CD14-positive monocyte (primary cell): ENCODE measurements at regions not wholly inside any gene's neighbourhood (a gene's known extent, or its start where the extent isn't known, plus 50 kb on each side); places are given as distances from the start of the nearest gene placed in this dataset.

ENCODE experiments used
- DNase-seq, 3 donors: peaks; one replicate each; pipeline ENCODE4 v3.0.0-alpha.2; 2011 to 2022
- H2AFZ ChIP-seq: 2 replicates; pipeline ENCODE4 v1.6.0; 2012; ENCODE audit warnings: mild to moderate bottlenecking, low read depth, low read length, inconsistent platforms; ENCODE audit not compliant: insufficient read depth, poor library complexity, severe bottlenecking
- H3K27ac ChIP-seq, 2 donors: 1 replicate in 1 of 2; 2 replicates in 1 of 2; pipeline ENCODE4 v1.5.1; 2012 to 2013; ENCODE audit warnings: low read length in 2 of 2, control low read depth in 1 of 2, inconsistent platforms in 1 of 2, low read depth in 1 of 2, mild to moderate bottlenecking in 1 of 2
- H3K27me3 ChIP-seq, 2 donors: one replicate each; pipeline versions ENCODE4 v1.6.0 to v1.6.1; 2011 to 2013; ENCODE audit warnings: low read length in 2 of 2; ENCODE audit not compliant: control insufficient read depth in 2 of 2, insufficient read depth in 2 of 2
- H3K36me3 ChIP-seq, 2 donors: replicated peaks in 1 of 2; 1 replicate in 1 of 2; 2 replicates in 1 of 2; pipeline versions ENCODE4 v1.5.1 to v1.6.1; 2012 to 2013; ENCODE audit warnings: low read length in 2 of 2, control low read depth in 1 of 2, inconsistent platforms in 1 of 2, mild to moderate bottlenecking in 1 of 2; ENCODE audit not compliant: insufficient read depth in 2 of 2, control insufficient read depth in 1 of 2
- H3K4me1 ChIP-seq, 2 donors: 1 replicate in 1 of 2; 2 replicates in 1 of 2; pipeline versions ENCODE4 v1.5.1 to v1.6.1; 2012 to 2013; ENCODE audit warnings: low read length in 2 of 2, control low read depth in 1 of 2, inconsistent platforms in 1 of 2, mild to moderate bottlenecking in 1 of 2, moderate library complexity in 1 of 2; ENCODE audit not compliant: insufficient read depth in 2 of 2, control insufficient read depth in 1 of 2
- H3K4me2 ChIP-seq: replicated peaks from 2 replicates; pipeline ENCODE3; 2012; ENCODE audit warnings: low read length, moderate library complexity, mild to moderate bottlenecking; ENCODE audit not compliant: poor library complexity, severe bottlenecking; ENCODE audit errors: extremely low read depth
- H3K4me3 ChIP-seq, 3 experiments: fragments of 200-600 bp in 1 of 3; sonication (generic) in 1 of 3; replicated peaks in 1 of 3; 1 replicate in 2 of 3; 2 replicates in 1 of 3; pipeline ENCODE4 v1.5.1; 2011 to 2013; ENCODE audit warnings: low read length in 3 of 3, mild to moderate bottlenecking in 3 of 3, control low read depth in 2 of 3, low read depth in 2 of 3, inconsistent platforms in 1 of 3, moderate library complexity in 1 of 3
- H3K79me2 ChIP-seq: 2 replicates; pipeline ENCODE4 v1.6.0; 2012; ENCODE audit warnings: mild to moderate bottlenecking, control low read depth, inconsistent platforms, low read length, moderate library complexity; ENCODE audit not compliant: insufficient read depth
- H3K9ac ChIP-seq: 2 replicates; pipeline ENCODE4 v1.6.0; 2017; ENCODE audit warnings: low read length, mild to moderate bottlenecking; ENCODE audit not compliant: insufficient read depth, poor library complexity, severe bottlenecking
- H3K9me3 ChIP-seq, 2 donors: replicated peaks in 1 of 2; 1 replicate in 1 of 2; 2 replicates in 1 of 2; pipeline versions ENCODE4 v1.5.1 to v1.6.1; 2012 to 2013; ENCODE audit warnings: low read length in 2 of 2, control low read depth in 1 of 2; ENCODE audit not compliant: control insufficient read depth in 1 of 2, insufficient read depth in 1 of 2
- H4K20me1 ChIP-seq: 2 replicates; pipeline ENCODE4 v1.6.0; 2012; ENCODE audit warnings: mild to moderate bottlenecking, low read length, control low read depth, moderate library complexity; ENCODE audit not compliant: insufficient read depth
- H3K27ac Mint-ChIP-seq, 7 donors: one replicate each; pipeline ENCODE4 v1.8.0; 2020; ENCODE audit warnings: mild to moderate bottlenecking in 7 of 7, mixed read lengths in 7 of 7, moderate library complexity in 6 of 7, inconsistent platforms in 2 of 7
- H3K27me3 Mint-ChIP-seq, 3 donors: one replicate each; pipeline ENCODE4 v1.8.0; 2021 to 2022; ENCODE audit warnings: low read depth in 3 of 3, mild to moderate bottlenecking in 3 of 3, mixed read lengths in 3 of 3, moderate library complexity in 3 of 3, inconsistent platforms in 1 of 3
- H3K36me3 Mint-ChIP-seq, 2 donors: one replicate each; pipeline ENCODE4 v1.8.0; 2020; ENCODE audit warnings: mixed read lengths in 2 of 2, inconsistent platforms in 1 of 2, mild to moderate bottlenecking in 1 of 2
- H3K4me1 Mint-ChIP-seq: one replicate; pipeline ENCODE4 v1.8.0; 2020; ENCODE audit warnings: mild to moderate bottlenecking, mixed read lengths
- H3K4me3 Mint-ChIP-seq, 2 donors: one replicate each; pipeline ENCODE4 v1.8.0; 2020; ENCODE audit warnings: mild to moderate bottlenecking in 2 of 2, mixed read lengths in 2 of 2, moderate library complexity in 1 of 2
- H3K9me3 Mint-ChIP-seq, 7 donors: one replicate each; pipeline ENCODE4 v1.8.0; 2020 to 2022; ENCODE audit warnings: mixed read lengths in 7 of 7, mild to moderate bottlenecking in 6 of 7, moderate library complexity in 6 of 7, inconsistent platforms in 2 of 7
- WGBS: methylation state at CpG from one replicate; pipeline ENCODE4 v1.1.5; 2013; ENCODE audit warnings: missing lambda C conversion rate; ENCODE audit not compliant: insufficient coverage; 5-methylcytosine and 5-hydroxymethylcytosine counted together
- intact Hi-C, 2 donors: fragments of 100-400 bp; cut with micrococcal nuclease; formaldehyde crosslinking; loops; one replicate each; pipeline versions ENCODE4 v1.15.0 to v1.15.1; 2023
- TF ChIP-seq, protein P1 (sequence below): fragments of 200-600 bp; IDR thresholded peaks from one replicate; pipeline ENCODE4 v1.8.0; 2022; ENCODE audit warnings: antibody characterized with exemption, mild to moderate bottlenecking

DNA sequence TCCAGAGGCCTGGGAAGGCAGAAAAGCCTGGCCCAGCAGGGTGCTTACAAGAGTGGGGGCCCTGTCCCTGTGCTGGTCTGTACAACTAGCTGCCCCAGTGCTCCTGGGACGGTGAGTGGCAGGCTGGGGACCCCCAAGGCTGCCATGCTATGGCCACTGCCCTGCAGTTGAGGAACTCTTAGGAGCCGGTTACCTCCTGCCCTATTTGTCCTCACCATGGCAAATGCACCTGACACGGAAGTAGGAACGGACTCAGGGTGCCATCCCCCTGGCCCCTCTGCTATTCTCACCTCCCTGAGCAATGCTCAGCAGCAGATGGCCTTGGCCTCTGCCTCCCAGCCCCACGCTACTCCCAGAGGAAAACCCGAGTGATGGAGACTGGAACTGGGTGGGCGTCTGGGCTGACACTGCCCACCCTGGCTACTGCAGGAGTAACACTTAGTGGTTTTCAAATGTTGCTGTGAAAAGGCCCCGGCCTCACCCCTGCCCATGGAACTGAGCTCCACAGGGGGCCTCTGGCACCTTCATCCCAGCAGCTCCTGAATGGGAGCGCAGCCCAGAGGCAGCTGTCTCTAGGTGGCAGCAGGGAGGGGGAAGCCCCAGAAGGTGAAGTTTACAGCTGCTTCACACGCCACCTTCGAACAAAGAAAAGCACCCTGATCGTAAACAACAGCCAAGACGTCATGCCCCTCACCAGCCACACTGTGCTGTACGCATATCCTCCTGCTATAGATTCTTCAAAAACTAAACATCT, 105.3 kb downstream of the CTTN start:
- Mint-ChIP-seq H3K4me3 (no peak overlapping the region), H3K4me1 (no peaks in the 10 kb centered on the region), H3K27ac (peak overlapping the region in 1 of 7 donors; percentile 41), H3K36me3 (no peaks in the 10 kb centered on the region), H3K27me3 (peaks cover 0 to 4% (median 2%) of the 10 kb centered on the region in 3 donors), H3K9me3 (peaks cover 0 to 3% (median 0%) of the 10 kb centered on the region in 7 donors)
- DNase-seq = no peak
- WGBS = 87% methylated on average over 11 of the region's 14 CpGs
- Histone ChIP-seq H3K4me2 (no peak overlapping the region), H3K79me2 (no peaks in the 10 kb centered on the region), H3K9ac (no peak overlapping the region), H2AFZ (no peak overlapping the region), H4K20me1 (no peaks in the 10 kb centered on the region), H3K27ac (no peak overlapping the region), H3K4me1 (no peaks in the 10 kb centered on the region), H3K27me3 (no peaks in the 10 kb centered on the region), H3K9me3 (no peaks in the 10 kb centered on the region), H3K36me3 (no peaks in the 10 kb centered on the region), H3K4me3 (no peak overlapping the region)
- TF ChIP-seq, protein P1, sequence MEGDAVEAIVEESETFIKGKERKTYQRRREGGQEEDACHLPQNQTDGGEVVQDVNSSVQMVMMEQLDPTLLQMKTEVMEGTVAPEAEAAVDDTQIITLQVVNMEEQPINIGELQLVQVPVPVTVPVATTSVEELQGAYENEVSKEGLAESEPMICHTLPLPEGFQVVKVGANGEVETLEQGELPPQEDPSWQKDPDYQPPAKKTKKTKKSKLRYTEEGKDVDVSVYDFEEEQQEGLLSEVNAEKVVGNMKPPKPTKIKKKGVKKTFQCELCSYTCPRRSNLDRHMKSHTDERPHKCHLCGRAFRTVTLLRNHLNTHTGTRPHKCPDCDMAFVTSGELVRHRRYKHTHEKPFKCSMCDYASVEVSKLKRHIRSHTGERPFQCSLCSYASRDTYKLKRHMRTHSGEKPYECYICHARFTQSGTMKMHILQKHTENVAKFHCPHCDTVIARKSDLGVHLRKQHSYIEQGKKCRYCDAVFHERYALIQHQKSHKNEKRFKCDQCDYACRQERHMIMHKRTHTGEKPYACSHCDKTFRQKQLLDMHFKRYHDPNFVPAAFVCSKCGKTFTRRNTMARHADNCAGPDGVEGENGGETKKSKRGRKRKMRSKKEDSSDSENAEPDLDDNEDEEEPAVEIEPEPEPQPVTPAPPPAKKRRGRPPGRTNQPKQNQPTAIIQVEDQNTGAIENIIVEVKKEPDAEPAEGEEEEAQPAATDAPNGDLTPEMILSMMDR = no peak
- intact Hi-C loops = no loop called here

DNA sequence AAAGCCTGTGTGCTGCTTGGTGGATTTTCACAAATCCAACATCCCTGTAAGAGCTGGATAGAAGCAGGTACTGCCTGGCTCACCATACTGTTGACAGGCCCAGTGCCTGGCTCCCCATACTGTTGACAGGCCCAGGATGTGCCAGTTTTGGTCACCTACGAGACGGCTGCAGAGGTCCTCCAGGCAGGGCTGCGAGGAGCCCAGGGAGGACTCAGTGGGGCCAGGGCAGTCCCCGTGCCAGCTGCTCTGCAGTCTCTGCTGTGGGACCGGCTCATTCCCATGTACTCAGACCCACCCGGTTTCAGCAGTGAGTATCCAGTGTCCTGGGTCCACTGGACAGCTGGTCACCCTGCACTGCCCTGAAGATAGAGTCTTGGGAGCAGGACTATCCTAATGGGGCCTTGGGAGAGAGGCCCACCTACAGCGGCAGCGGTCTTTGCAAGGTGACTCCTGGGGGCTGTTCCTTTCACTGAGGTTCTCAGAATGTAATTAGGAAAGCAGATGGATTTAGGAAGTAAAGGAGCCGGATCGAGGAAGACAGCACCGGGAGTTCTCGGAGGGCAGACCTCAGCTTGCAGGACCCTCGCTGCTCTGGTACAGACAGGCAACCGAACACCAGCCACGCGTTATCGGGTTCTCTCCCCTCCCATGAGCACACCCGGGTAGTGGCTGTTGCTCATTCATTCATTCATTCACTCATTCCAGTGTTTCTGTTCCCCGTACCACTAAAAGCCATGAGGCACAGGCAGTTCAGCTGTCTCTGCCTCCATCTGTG, 106.1 kb downstream of the CTTN start:
- no peaks in the 10 kb centered on the region for H4K20me1 ChIP-seq
- no peaks in the 10 kb centered on the region for H3K9me3 ChIP-seq
- H3K4me2 ChIP-seq = no peak overlapping the region
- 95% methylated on average over 19 of the region's 19 CpGs for WGBS
- intact Hi-C loops = no loop called here
- no peaks in the 10 kb centered on the region for H3K36me3 ChIP-seq
- no peak overlapping the region for H3K4me3 ChIP-seq
- no peak overlapping the region for H3K27ac ChIP-seq
- Mint-ChIP-seq H3K36me3 (no peaks in the 10 kb centered on the region), H3K4me1 (no peaks in the 10 kb centered on the region), H3K9me3 (no peaks in the 10 kb centered on the region), H3K27me3 (peaks cover 0 to 4% (median 2%) of the 10 kb centered on the region in 3 donors), H3K27ac (peak overlapping the region in 1 of 7 donors; percentile 25), H3K4me3 (no peak overlapping the region)
- H2AFZ ChIP-seq = no peak overlapping the region
- no peak for DNase-seq
- H3K27me3 ChIP-seq = no peaks in the 10 kb centered on the region
- H3K9ac ChIP-seq = no peak overlapping the region
- TF ChIP-seq, protein P1 = no peak
- no peaks in the 10 kb centered on the region for H3K4me1 ChIP-seq
- H3K79me2 ChIP-seq = no peaks in the 10 kb centered on the region
